Kidney (tissue), 13 donors: ENCODE measurements at regions not wholly inside any gene's neighbourhood (a gene's known extent, or its start where the extent isn't known, plus 50 kb on each side); places are given as distances from the start of the nearest gene placed in this dataset.

Source experiments
- DNase-seq, 5 donors: peaks; one replicate each; pipeline ENCODE4 v3.0.0-alpha.2; 2013 to 2020
- FAIRE-seq: peaks from 2 replicates; lab custom pipeline; 2012; peaks lifted over from hg19 to GRCh38; lab: Jason Lieb, UNC
- H3K27ac ChIP-seq, 2 donors: one replicate each; pipeline ENCODE4 v1.7.0; 2013; ENCODE audit warnings: low read depth in 2 of 2, low read length in 2 of 2, inconsistent platforms in 1 of 2
- H3K27me3 ChIP-seq: one replicate; pipeline ENCODE4 v1.7.1; 2013; ENCODE audit warnings: low read length, inconsistent platforms; ENCODE audit not compliant: control insufficient read depth, insufficient read depth
- H3K36me3 ChIP-seq, 3 donors: one replicate each; pipeline versions ENCODE4 v1.7.0 to v1.7.1; 2013; ENCODE audit warnings: low read length in 3 of 3, control low read depth in 1 of 3, inconsistent platforms in 1 of 3; ENCODE audit not compliant: insufficient read depth in 3 of 3, control insufficient read depth in 2 of 3
- H3K4me1 ChIP-seq, 3 donors: one replicate each; pipeline versions ENCODE4 v1.7.0 to v1.7.1; 2013; ENCODE audit warnings: low read length in 3 of 3, inconsistent platforms in 1 of 3, low read depth in 1 of 3; ENCODE audit not compliant: control insufficient read depth in 2 of 3, insufficient read depth in 2 of 3
- H3K4me3 ChIP-seq, 3 donors: one replicate each; pipeline versions ENCODE4 v1.7.0 to v1.8.1; 2013; ENCODE audit warnings: low read length in 3 of 3, control low read depth in 1 of 3, inconsistent platforms in 1 of 3
- H3K9ac ChIP-seq, 3 donors: one replicate each; pipeline versions ENCODE4 v1.7.0 to v1.7.1; 2013; ENCODE audit warnings: low read length in 3 of 3, control low read depth in 1 of 3, inconsistent platforms in 1 of 3
- H3K9me3 ChIP-seq, 3 donors: one replicate each; pipeline versions ENCODE4 v1.7.0 to v1.7.1; 2013; ENCODE audit warnings: low read length in 3 of 3, control low read depth in 1 of 3, inconsistent platforms in 1 of 3; ENCODE audit not compliant: control insufficient read depth in 2 of 3, insufficient read depth in 1 of 3
- intact Hi-C: fragments of 100-400 bp; cut with DNase I; formaldehyde crosslinking; loops from one replicate; pipeline ENCODE4 v1.11.1; 2022
- TF ChIP-seq, protein P1 (sequence below): IDR thresholded peaks from 3 replicates; pipeline ENCODE4 v1.5.1; 2012; ENCODE audit warnings: mild to moderate bottlenecking, moderate library complexity, borderline replicate concordance; ENCODE audit not compliant: insufficient read depth; ENCODE audit errors: extremely low read depth
- donor health status: control.
- donor health status: control.
- donor health status: control.
- donor health status: control.
- donor health status: control.
- donor health status: DM: yes; HTN: yes; CAD: no.
- donor health status: Normal renal cell carcinoma (clear cell type).

DNA sequence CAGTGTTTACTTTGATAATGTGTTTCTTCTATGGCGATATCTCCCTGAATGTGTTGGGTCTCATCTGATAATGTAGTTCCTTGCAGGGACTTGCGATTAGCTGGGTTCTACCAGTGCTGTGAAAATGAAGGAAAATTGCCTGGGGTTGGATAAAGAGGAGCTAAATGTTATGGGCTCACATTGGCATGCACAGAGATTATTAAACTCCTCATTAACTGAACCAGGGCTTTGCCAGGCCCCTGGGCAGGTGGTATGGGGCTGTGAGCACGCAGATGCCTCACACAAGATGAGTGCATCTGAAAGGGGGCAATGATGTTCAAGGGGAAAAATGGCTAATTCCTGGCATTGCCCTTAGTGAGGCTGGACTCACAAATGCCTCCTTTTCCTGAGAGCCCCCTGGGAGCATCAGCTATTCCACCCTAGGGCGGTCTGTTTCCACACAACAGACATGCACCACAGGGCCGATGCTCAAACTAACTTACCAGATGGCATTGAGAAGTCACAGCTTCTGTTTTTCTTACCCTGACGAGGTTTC, 321.1 kb downstream of the SEC16B start:
- TF ChIP-seq, protein P1, sequence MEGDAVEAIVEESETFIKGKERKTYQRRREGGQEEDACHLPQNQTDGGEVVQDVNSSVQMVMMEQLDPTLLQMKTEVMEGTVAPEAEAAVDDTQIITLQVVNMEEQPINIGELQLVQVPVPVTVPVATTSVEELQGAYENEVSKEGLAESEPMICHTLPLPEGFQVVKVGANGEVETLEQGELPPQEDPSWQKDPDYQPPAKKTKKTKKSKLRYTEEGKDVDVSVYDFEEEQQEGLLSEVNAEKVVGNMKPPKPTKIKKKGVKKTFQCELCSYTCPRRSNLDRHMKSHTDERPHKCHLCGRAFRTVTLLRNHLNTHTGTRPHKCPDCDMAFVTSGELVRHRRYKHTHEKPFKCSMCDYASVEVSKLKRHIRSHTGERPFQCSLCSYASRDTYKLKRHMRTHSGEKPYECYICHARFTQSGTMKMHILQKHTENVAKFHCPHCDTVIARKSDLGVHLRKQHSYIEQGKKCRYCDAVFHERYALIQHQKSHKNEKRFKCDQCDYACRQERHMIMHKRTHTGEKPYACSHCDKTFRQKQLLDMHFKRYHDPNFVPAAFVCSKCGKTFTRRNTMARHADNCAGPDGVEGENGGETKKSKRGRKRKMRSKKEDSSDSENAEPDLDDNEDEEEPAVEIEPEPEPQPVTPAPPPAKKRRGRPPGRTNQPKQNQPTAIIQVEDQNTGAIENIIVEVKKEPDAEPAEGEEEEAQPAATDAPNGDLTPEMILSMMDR, result no peak
- DNase-seq (no peak), FAIRE-seq (no peak)
- intact Hi-C loops, result no loop called here
- Histone ChIP-seq H3K36me3 (no peaks in the 10 kb centered on the region), H3K4me1 (peaks cover 2 to 21% (median 11%) of the 10 kb centered on the region in 3 donors), H3K9ac (no peak overlapping the region), H3K4me3 (no peak overlapping the region), H3K9me3 (no peaks in the 10 kb centered on the region), H3K27me3 (no peaks in the 10 kb centered on the region), H3K27ac (no peak overlapping the region)

DNA sequence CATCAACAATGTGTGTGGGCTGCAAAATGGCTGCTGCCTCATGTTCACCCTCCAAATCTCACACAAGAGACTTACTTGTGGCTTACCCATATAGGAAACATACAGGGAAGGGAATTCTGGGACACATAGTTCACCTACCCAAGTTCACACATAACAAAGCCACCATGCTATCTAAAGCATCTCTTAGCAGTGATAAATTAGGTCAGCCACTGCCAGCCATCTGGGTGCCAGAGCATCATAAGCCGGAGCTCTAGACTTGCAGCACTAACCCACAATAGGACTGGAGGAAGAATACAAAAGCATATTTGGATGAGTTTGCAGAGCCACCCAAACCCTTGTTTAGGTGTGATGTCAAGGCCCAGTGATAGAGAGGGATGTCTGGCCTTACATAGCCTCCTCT, 321.7 kb downstream of the SEC16B start:
- intact Hi-C loops, result no loop called here

DNA sequence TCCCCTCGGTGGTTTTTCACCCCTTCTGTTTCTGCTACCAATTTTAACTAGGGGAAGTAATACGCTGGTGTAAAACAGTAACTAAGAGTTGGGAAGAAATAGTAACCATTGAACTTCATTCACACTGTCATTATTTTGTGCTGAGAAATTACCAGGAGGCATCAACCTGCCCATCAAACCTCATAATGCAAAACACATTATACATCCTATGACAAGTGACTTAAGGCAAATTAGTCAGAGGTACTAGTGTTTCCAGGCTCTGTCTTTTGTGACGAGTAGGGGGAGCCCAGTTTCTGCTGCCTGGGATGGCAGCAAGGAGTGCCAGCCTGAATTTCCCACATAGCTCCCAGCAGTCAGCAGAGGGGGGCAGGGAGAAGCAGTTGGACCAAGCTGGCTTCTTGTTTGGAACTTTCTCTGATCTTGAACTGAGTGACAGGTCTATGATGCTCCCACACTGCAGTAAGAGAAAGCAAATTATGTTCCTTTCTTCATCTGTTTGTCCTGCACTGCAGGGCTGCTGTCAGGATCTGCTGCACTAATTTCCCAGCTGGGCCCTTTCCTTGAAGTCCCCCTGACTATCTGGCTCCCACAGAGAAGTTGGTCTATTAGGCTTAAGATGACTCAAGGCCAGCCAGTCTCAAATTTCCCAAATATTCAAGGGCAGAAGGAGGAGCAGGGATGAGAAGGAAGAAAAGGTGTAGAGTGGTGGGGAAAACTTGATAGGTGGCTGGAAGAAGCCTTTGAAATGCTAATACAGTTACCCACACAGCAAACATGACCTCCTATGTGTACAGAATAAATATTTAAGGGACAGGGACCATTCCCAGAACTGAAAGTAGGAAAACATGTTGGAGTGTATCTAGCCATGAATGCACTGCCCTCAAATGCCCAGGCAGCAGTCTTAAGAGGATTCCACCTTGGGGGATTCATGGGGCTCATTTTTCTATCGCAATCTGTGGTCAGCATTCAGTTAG, 322.8 kb downstream of the SEC16B start:
- TF ChIP-seq, protein P1, result no peak
- DNase-seq (peak in 2 of 5 donors; percentile 17 to 42), FAIRE-seq (no peak)
- H3K27ac ChIP-seq, result no peak overlapping the region
- intact Hi-C loops, result no loop called here
- H3K27me3 ChIP-seq, result no peaks in the 10 kb centered on the region
- peaks cover 2 to 21% (median 11%) of the 10 kb centered on the region in 3 donors for H3K4me1 ChIP-seq
- H3K4me3 ChIP-seq, result no peak overlapping the region
- no peaks in the 10 kb centered on the region for H3K9me3 ChIP-seq
- no peak overlapping the region for H3K9ac ChIP-seq
- H3K36me3 ChIP-seq, result no peaks in the 10 kb centered on the region

More for the DNA sequence above, 321.7 kb downstream of the SEC16B start:
- H3K27ac ChIP-seq, result no peak overlapping the region
- H3K9me3 ChIP-seq, result no peaks in the 10 kb centered on the region
- DNase-seq (no peak), FAIRE-seq (no peak)
- H3K36me3 ChIP-seq, result no peaks in the 10 kb centered on the region
- peaks cover 2 to 21% (median 11%) of the 10 kb centered on the region in 3 donors for H3K4me1 ChIP-seq
- H3K4me3 ChIP-seq, result no peak overlapping the region
- H3K27me3 ChIP-seq, result no peaks in the 10 kb centered on the region
- no peak overlapping the region for H3K9ac ChIP-seq
- TF ChIP-seq, protein P1, result no peak
